ENCODE measurements at regions not wholly inside any gene's neighbourhood (a gene's known extent, or its start where the extent isn't known, plus 50 kb on each side); places are given as distances from the start of the nearest gene placed in this dataset.

GRCh38 chr14:99098199-99098598 is 173.8 kb downstream of the BCL11B start:
- intact Hi-C loops (cut with micrococcal nuclease): no loop called here
- no peaks in the 10 kb centered on the region for H3K9me3 Mint-ChIP-seq
- no peaks in the 10 kb centered on the region for H3K27me3 Mint-ChIP-seq (ENCODE audit: low read depth in 2 of 2)
- H3K27ac ChIP-seq (ENCODE audit: low read length): no peak overlapping the region
- H3K4me3 Mint-ChIP-seq: no peak overlapping the region
- no peaks in the 10 kb centered on the region for H3K4me1 ChIP-seq (ENCODE audit: control insufficient read depth, insufficient read depth, low read length)
- 93% methylated on average over 6 of the region's 6 CpGs for WGBS (ENCODE audit: insufficient coverage)
- no peaks in the 10 kb centered on the region for H3K4me1 Mint-ChIP-seq
- DNase-seq (no peak), ATAC-seq (no peak)
- H3K36me3 ChIP-seq (ENCODE audit: control insufficient read depth, insufficient read depth, low read length): no peaks in the 10 kb centered on the region
- no peaks in the 10 kb centered on the region for H3K9me3 ChIP-seq (ENCODE audit: control insufficient read depth, insufficient read depth, low read length)
- no peak overlapping the region for H3K4me3 ChIP-seq (ENCODE audit: low read length)
- H3K36me3 Mint-ChIP-seq: no peaks in the 10 kb centered on the region
- H3K27ac Mint-ChIP-seq: no peak overlapping the region
- no peak for TF ChIP-seq CTCF (IDR thresholded peaks at IDR 0.05)
- no peaks in the 10 kb centered on the region for H3K27me3 ChIP-seq (ENCODE audit: control insufficient read depth, insufficient read depth, low read length)

GRCh38 chr14:99099051-99099787 is 172.8 kb downstream of the BCL11B start:
- H3K27ac ChIP-seq (ENCODE audit: low read length): no peak overlapping the region
- no peaks in the 10 kb centered on the region for H3K9me3 Mint-ChIP-seq
- WGBS (ENCODE audit: insufficient coverage): 77% methylated on average over 16 of the region's 16 CpGs
- H3K36me3 Mint-ChIP-seq: no peaks in the 10 kb centered on the region
- H3K27me3 ChIP-seq (ENCODE audit: control insufficient read depth, insufficient read depth, low read length): no peaks in the 10 kb centered on the region
- no peak overlapping the region for H3K27ac Mint-ChIP-seq
- TF ChIP-seq CTCF (IDR thresholded peaks at IDR 0.05): no peak
- H3K4me1 ChIP-seq (ENCODE audit: control insufficient read depth, insufficient read depth, low read length): no peaks in the 10 kb centered on the region
- H3K36me3 ChIP-seq (ENCODE audit: control insufficient read depth, insufficient read depth, low read length): no peaks in the 10 kb centered on the region
- intact Hi-C loops (cut with micrococcal nuclease): no loop called here
- no peaks in the 10 kb centered on the region for H3K27me3 Mint-ChIP-seq (ENCODE audit: low read depth in 2 of 2)
- H3K4me3 Mint-ChIP-seq: no peak overlapping the region
- no peak overlapping the region for H3K4me3 ChIP-seq (ENCODE audit: low read length)
- no peaks in the 10 kb centered on the region for H3K9me3 ChIP-seq (ENCODE audit: control insufficient read depth, insufficient read depth, low read length)
- H3K4me1 Mint-ChIP-seq: no peaks in the 10 kb centered on the region
- no peak for DNase-seq
- ATAC-seq: no peak

- H3K4me1 ChIP-seq (ENCODE audit: control insufficient read depth, insufficient read depth, low read length): no peaks in the 10 kb centered on the region
- 83% methylated on average over 9 of the region's 10 CpGs for WGBS (ENCODE audit: insufficient coverage)
- no peaks in the 10 kb centered on the region for H3K4me1 Mint-ChIP-seq
- H3K9me3 Mint-ChIP-seq: peaks cover 0 to under 1% of the 10 kb centered on the region in 2 donors
- H3K27me3 Mint-ChIP-seq (ENCODE audit: low read depth in 2 of 2): peaks cover 0 to 9% of the 10 kb centered on the region in 2 donors
- no peaks in the 10 kb centered on the region for H3K36me3 ChIP-seq (ENCODE audit: control insufficient read depth, insufficient read depth, low read length)
- ATAC-seq (no peak), DNase-seq (no peak)
- no peak for TF ChIP-seq CTCF (IDR thresholded peaks at IDR 0.05)
- H3K27me3 ChIP-seq (ENCODE audit: control insufficient read depth, insufficient read depth, low read length): no peaks in the 10 kb centered on the region
- H3K4me3 Mint-ChIP-seq: no peak overlapping the region
- intact Hi-C loops (cut with micrococcal nuclease): no loop called here
- peaks cover 9% of the 10 kb centered on the region for H3K36me3 Mint-ChIP-seq
- H3K27ac ChIP-seq (ENCODE audit: low read length): no peak overlapping the region
- H3K27ac Mint-ChIP-seq: no peak overlapping the region
- H3K4me3 ChIP-seq (ENCODE audit: low read length): no peak overlapping the region
- H3K9me3 ChIP-seq (ENCODE audit: control insufficient read depth, insufficient read depth, low read length): no peaks in the 10 kb centered on the region
Observed at GRCh38 chr14:99100497-99101270, 171.3 kb downstream of the BCL11B start.
